ENCODE measurements at regions not wholly inside any gene's neighbourhood (a gene's known extent, or its start where the extent isn't known, plus 50 kb on each side); places are given as distances from the start of the nearest gene placed in this dataset.

- TF ChIP-seq POLR2A (IDR thresholded peaks at IDR 0.05) (no peak), EP300 (IDR thresholded peaks at IDR 0.05) (no peak), POLR2AphosphoS5 (IDR thresholded peaks at IDR 0.05) (no peak)
- TF ChIP-seq, protein P1, sequence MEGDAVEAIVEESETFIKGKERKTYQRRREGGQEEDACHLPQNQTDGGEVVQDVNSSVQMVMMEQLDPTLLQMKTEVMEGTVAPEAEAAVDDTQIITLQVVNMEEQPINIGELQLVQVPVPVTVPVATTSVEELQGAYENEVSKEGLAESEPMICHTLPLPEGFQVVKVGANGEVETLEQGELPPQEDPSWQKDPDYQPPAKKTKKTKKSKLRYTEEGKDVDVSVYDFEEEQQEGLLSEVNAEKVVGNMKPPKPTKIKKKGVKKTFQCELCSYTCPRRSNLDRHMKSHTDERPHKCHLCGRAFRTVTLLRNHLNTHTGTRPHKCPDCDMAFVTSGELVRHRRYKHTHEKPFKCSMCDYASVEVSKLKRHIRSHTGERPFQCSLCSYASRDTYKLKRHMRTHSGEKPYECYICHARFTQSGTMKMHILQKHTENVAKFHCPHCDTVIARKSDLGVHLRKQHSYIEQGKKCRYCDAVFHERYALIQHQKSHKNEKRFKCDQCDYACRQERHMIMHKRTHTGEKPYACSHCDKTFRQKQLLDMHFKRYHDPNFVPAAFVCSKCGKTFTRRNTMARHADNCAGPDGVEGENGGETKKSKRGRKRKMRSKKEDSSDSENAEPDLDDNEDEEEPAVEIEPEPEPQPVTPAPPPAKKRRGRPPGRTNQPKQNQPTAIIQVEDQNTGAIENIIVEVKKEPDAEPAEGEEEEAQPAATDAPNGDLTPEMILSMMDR (IDR thresholded peaks at IDR 0.05): no peak
Observed at GRCh38 chr7:70872188-70872587, 259.8 kb upstream of the GALNT17 start.

Measured in gastroesophageal sphincter (tissue), 3 donors.